GM18511 (cell line): ENCODE measurements at regions not wholly inside any gene's neighbourhood (a gene's known extent, or its start where the extent isn't known, plus 50 kb on each side); places are given as distances from the start of the nearest gene placed in this dataset.

ENCODE experiments used
- ATAC-seq: cut with Tn5 transposase; IDR thresholded peaks from one replicate; pipeline ENCODE4 v1.9.1; 2021; ENCODE audit warnings: mild to moderate bottlenecking, moderate library complexity; ENCODE audit not compliant: unreplicated experiment

GRCh38 chr2:5751873-5752482, 59.8 kb downstream of the SOX11 start:
- no peak for ATAC-seq

GRCh38 chr2:5756272-5756671, 64.1 kb downstream of the SOX11 start:
- ATAC-seq = no peak

DNA sequence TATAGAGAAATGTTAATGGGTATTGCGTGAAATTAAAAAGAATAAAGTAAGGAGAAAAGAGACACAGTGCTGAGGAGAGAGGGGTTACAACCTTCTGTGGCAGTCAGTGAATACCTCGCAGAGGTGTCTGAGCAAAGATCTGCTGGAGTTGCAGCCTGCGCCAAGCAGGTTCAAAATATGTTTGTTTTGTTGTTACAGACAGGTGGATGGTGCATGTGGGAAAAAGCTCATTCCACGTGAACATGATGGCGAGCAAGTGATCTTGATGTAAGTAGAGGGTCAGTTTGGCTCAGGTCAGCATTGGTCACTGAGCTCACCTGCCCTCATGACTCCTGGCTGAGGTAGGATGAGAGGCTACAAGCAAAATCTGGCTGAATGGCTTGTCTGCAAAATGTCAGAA, 66.2 kb downstream of the SOX11 start:
- ATAC-seq = no peak

- no peak for ATAC-seq
Observed at GRCh38 chr2:5759949-5760348, 67.8 kb downstream of the SOX11 start.

- ATAC-seq = no peak
Observed at GRCh38 chr2:5763531-5763930, 71.3 kb downstream of the SOX11 start.

- ATAC-seq = no peak
Observed at GRCh38 chr2:5764041-5764440, 71.9 kb downstream of the SOX11 start.

DNA sequence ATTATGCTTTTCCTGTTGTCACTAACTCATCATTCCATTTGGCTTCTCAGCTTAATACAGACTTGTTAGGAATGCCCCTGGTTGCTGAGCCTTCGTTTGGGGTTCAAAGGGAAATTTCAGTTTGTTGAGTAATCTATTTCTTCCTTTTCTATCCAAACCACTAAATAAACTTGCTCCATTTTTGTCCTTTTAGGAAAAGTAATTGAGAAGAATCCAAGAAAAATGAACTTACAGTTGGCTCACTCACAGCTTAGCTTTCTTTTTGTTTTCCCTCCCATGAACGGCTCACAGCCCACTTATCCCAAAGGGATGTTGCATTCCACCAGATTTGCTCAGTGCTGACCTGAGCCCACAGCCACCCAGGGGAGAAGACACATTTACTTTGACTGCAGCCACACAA, 73.9 kb downstream of the SOX11 start:
- ATAC-seq = no peak

GRCh38 chr2:5766561-5766960, 74.4 kb downstream of the SOX11 start:
- no peak for ATAC-seq

GRCh38 chr2:5777131-5777535, 84.9 kb downstream of the SOX11 start:
- no peak for ATAC-seq

GRCh38 chr2:5781679-5782078, 89.5 kb downstream of the SOX11 start:
- ATAC-seq = no peak

DNA sequence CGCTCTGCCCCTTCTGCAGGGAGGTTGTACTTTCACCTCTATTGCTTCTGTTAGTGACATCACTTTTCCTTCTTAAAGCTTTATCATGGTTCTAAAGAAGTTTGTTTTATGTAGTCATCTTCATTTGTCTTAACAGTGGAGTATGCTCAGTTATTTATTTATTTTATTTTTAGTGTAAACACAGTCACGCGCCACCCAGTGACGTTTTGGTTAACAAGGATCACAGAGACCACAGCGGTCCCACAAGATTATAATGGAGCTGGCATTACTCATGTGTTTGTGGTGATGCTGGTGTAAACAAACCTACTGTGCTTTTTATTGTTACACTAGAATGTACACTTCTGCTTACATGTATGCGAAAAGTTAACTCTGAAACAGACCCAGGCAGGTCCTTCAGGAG, 89.9 kb downstream of the SOX11 start:
- no peak for ATAC-seq

DNA sequence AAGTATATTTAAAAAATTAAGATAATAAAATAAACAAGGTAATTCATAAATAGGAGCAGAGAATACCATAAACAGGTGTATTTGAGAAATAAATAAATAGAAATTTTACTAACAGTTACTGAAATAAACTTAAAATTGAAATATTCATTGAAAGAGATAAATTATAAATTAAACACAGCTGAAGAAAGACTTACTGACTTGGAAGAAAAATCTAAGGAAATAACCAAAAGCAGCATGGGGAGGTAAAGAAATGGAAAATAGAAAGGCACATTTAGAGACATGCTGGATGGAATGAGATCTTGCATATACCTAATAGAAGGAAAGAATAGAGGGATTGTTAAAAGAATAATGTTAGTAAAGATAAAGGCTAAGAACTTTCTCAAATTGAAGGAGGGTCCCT, 96.3 kb downstream of the SOX11 start:
- ATAC-seq = no peak

DNA sequence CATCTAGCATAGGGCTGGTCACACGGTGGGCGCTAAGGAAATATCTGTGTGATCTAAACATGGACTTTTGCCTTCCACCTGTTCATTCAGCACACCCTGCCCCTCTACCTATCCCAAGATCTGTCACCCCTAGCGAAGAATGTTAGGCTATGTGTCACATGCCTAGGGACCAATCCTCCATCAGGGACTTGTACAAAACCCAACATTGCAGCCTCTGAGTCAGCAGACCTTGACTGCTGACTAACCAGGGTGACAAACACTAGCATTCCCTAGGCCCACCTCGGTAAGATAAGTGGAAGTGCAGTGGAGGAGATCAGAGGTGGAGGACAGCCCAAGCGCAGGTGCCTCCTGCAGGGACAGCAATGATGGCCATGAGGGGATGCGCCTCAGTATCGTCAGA, 99.2 kb downstream of the SOX11 start:
- ATAC-seq = no peak

- no peak for ATAC-seq
Observed at GRCh38 chr2:5794012-5794411, 101.8 kb downstream of the SOX11 start.

DNA sequence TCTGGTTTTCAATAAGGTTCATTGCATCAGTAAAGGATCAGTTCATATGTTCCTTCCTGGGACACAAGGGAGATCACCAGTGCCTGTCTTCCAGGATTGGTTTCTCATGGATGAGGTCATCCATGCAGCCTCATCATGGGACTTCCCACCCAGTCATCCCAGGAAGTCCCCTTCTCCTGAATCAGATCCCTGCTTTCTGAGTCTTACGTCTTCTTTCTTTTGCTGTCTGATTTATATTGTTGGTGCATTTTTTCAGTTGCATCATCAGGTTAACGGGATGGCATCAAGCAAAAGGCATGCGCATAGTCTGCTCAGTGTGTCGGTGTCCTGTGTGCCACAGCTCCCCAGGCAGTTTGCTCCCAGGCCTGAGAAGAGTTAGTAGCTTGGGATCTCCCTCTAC, 105.9 kb downstream of the SOX11 start:
- ATAC-seq = no peak

- ATAC-seq = no peak
Observed at GRCh38 chr2:5799348-5799747, 107.2 kb downstream of the SOX11 start.

- no peak for ATAC-seq
Observed at GRCh38 chr2:5803547-5803946, 111.4 kb downstream of the SOX11 start.

DNA sequence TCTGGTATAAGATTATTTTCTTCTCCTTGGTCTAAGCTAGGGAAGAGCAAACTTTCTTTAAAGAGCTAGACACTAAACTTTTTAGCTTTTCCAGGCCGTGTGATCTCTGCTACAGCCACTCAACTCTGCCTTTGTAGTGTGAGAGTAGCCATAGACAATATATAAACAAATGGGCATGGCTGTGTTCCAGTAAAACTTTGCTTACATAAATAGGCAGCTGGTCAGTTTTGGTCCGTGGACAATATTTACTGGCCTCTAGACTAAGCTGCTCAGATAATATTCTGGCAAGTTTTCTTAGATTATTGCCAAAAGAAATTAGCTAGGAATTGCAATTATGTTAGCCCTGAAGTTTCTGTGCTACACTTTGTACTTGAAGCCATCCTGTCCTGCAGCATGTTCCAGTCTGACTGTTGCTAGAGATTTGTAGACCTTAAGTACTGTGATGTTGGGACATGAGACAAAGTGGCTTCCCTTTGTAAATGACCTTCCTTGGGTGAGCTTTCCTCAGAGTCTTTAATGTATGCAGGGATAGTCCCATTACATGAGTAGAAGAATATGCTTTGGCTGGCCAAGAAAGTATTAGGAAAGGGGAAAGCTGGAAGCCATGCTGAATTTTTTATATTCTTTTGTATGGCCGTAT, 126.9 kb downstream of the SOX11 start:
- ATAC-seq = no peak

DNA sequence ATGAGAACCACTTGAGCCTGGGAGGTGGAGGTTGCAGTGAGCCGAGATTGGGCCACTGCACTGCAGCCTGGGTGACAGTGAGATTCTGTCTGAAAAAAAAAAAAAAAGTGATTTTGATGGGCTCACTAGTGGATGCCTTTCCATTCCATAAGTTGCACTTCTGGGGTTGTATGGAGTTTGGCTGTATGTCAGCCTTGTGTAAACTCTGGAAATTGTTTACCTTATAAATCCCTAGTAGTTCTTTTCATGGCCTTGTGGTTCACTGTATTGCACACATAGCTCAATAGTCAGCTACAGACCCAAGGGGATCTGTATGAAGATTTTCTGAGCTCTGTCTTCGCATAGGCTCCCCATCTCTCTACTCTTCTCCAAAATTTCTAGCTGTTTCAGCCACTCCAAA, 131.9 kb downstream of the SOX11 start:
- no peak for ATAC-seq

- ATAC-seq = no peak
Observed at GRCh38 chr2:5825686-5826085, 133.5 kb downstream of the SOX11 start.

- no peak for ATAC-seq
Observed at GRCh38 chr2:5826979-5827655, 134.9 kb downstream of the SOX11 start.

DNA sequence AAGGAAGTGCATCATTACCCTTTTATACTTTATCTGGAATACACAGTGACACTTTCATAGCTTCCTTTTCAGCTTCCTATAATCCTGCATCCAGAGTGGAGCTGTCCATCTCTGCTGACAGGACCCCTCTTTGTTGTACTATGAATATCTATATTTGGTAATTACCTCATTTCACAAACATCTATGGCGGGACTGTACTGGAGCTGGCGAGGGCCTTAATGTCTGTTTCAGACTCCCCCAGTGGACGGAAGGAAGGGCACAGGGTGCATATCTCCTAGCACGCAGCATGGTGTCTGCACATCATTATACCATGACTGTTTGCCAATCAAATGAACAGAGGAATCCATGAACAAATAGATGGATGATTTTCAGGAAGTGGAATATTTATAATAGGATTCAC, 142.3 kb downstream of the SOX11 start:
- ATAC-seq = no peak

GRCh38 chr2:5839550-5839949, 147.4 kb downstream of the SOX11 start:
- ATAC-seq = no peak
